GM20000 (cell line): ENCODE measurements at regions not wholly inside any gene's neighbourhood (a gene's known extent, or its start where the extent isn't known, plus 50 kb on each side); places are given as distances from the start of the nearest gene placed in this dataset.

Experiments used
- DNase-seq: peaks from one replicate; pipeline ENCODE4 v3.0.0; 2012; ENCODE audit warnings: low spot score
- TF ChIP-seq, protein P1 (sequence below): IDR thresholded peaks from 2 replicates; pipeline ENCODE4 v1.5.1; 2012; ENCODE audit warnings: mild to moderate bottlenecking, control low read depth; ENCODE audit errors: extremely low read depth, missing control alignments

DNA sequence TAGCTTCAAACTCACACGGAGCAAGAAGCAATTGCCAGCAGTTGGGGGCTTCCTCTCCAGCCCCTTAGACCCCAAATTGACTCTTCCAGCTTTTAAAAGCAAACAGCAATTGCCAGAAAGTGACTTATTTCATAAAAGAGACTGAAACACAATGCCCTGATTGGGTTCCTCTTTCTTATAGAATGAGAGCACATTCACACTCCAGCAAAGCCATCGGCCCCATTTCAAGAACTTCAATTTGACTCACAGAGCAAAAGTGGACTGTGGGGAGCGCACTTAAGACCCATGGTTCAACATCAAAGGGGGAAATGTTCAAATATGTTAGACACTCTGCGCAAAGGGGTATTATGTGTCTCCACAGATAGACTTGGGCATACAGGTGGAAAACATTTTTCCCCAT lies 484.7 kb downstream of the BCL11A start:
- no peak for DNase-seq

DNA sequence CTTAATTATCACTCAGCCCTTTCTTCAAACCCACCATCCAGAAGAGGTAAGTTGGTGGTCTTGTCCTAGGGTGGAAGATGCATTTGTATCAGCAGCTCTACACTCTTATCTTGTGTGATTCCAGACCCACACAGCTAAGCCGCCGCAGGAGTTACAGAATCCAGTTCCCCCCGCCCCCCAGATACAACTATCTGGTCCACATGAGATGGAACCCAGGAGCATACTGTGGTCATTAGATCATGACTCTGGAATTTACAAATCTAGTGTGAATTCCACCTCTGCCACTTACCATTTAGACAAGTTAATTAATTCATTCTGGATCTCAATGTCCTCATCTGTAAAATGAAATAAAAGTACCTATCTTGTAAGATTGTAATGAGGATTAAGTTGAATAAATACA lies 486.4 kb downstream of the BCL11A start:
- TF ChIP-seq, protein P1, sequence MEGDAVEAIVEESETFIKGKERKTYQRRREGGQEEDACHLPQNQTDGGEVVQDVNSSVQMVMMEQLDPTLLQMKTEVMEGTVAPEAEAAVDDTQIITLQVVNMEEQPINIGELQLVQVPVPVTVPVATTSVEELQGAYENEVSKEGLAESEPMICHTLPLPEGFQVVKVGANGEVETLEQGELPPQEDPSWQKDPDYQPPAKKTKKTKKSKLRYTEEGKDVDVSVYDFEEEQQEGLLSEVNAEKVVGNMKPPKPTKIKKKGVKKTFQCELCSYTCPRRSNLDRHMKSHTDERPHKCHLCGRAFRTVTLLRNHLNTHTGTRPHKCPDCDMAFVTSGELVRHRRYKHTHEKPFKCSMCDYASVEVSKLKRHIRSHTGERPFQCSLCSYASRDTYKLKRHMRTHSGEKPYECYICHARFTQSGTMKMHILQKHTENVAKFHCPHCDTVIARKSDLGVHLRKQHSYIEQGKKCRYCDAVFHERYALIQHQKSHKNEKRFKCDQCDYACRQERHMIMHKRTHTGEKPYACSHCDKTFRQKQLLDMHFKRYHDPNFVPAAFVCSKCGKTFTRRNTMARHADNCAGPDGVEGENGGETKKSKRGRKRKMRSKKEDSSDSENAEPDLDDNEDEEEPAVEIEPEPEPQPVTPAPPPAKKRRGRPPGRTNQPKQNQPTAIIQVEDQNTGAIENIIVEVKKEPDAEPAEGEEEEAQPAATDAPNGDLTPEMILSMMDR, result no peak
- no peak for DNase-seq

More for the DNA sequence above, 484.7 kb downstream of the BCL11A start:
- TF ChIP-seq, protein P1, result no peak

DNA sequence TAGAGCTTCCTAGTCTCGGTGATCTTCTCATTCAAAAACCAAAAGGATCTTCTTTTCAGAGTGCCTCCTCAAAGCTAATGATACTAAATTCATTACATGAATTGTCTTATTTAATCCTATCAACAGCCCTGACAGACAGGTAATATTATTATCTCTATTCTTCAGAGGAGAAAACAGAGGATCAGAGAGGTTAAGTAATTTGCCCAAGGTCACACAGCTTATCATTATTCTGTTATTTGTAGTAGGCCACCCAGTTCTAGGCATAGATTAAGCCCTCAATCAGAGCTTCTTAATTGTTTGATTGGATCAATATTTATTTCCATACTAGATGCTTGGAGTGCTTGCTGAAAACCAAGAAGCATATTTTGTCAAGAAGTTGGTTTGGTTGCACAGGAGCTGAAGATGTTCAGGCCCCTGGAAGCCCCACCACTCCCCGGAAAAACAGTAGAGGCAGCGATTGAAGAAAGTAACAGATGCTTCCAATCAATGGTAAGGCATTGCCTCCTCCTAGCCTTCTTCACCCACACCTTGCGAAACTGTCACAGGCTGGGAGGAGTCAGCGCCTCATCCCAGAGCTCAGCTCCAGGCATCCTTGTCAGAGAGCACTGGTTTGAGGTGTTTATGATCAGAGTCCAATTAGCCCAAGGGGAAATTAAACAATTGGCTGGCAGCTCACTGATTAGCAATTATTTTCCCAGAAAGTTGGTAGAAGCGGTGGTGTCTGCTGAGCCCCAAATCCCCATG lies 487.2 kb downstream of the BCL11A start:
- TF ChIP-seq, protein P1, result no peak
- no peak for DNase-seq

DNA sequence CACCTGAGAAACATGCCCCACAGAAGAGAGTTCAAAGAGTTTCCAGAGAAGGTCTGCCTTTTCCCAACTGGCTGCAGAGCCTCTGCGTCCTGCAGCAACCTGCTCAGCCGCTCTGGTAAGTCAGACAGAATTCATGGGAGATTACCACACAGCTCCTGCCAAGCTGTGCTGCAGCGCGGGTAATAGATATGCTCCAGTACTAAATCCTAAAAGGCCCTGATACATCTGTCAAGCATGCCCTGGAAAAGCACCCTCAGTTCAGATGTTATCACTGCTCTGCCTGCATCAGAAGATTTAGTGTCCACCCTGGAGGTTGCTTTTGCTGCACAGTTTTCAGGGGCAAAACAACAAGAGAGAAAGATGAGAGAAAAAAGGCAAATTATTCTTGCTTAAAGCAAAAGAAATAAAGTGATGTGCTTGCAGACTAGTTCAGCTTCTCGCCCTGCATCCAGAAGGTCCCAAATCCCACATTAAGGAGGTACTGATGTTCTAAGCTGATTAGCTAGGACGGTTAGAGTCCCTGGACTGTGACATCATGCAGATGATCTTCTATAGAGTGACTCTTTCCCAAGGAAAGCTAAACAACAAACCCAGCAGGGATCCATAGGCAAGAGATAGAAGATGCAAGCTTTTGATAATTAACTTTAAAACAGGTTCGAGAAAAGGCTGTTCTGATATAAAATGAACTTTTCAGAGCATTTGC lies 488.6 kb downstream of the BCL11A start:
- no peak for DNase-seq

DNA sequence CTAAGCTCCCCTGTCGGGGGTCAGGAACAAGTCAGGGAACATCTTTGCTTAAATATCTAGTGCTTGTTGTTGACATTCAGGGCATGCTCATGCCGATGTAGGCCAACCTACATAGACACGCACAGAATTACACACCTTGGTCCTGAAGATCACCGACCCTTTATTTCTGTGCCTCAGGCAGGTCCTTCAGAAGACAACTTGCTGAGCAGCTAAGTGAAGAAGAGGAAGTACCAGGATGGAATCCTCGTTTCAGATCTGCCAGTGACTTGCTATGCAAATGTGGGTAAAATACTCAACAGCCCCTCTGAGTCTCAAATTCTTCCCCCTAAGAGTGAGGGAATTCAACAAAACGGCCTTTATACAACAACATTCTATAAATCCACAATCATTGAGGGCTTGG lies 494.7 kb downstream of the BCL11A start:
- DNase-seq, result no peak
- TF ChIP-seq, protein P1, result no peak

More for the DNA sequence above, 488.6 kb downstream of the BCL11A start:
- TF ChIP-seq, protein P1, result no peak

DNA sequence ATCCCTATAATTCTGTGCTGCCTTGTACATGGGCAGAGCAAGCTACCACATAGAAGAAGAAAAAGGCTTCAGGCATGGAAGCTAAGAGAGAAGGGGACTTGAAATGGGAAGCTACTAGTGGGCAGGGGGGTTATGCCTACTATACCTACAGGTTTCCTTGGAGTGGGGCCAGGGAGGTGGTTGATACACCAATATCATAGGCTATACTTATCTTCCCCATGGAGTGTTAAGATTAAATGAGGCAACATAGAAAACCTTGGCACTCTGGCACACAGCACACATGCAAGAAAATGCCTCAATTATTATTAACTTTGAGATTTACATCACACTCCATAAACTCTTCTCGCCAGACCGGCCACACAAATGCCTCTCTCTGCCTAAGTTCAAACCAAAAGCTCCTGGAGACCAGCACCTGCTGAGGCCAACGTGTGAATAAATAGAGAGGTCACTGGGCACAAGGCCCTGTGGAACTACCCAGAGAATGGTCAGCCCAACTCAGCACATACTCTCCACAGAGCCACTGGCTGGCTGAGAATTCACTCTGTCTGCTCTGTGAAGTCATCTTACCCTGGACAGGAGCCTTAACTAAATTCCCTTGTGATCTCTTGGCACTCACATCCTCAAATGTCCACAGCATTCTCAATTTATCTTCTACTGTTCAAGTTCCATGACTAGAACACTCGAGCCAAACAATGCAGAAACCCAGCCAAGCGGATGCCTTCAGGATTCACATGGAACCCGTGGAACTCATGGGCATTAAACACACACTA lies 498.7 kb downstream of the BCL11A start:
- TF ChIP-seq, protein P1, result no peak
- DNase-seq, result no peak

DNA sequence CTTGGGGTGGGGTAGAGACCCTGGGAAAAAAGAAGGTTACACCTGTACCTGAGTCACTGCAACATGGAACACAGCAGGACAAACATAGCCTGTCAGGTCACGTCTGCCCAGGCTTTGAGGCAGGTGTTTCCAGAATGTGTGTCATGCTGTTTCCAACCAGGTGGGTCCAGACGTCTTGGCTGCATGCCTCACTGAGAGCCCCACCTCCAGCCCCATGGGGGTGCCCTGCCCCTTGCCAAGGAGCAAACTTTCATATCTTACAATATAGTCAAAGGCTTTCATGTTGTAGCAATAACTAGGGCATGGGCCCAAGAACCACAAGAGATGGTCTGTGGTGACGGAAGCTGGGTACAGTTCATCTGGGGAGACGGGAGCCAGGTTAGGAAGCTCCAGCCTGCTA lies 499.7 kb downstream of the BCL11A start:
- TF ChIP-seq, protein P1, result no peak
- DNase-seq, result no peak
